SU-DHL-6 (cell line): ENCODE measurements at regions not wholly inside any gene's neighbourhood (a gene's known extent, or its start where the extent isn't known, plus 50 kb on each side); places are given as distances from the start of the nearest gene placed in this dataset.

Experiments
- H2AFZ ChIP-seq: fragments of 200-600 bp; sonication (generic); 2 replicates; pipeline ENCODE4 v1.6.1; 2014; ENCODE audit warnings: low read depth, mild to moderate bottlenecking, moderate library complexity, mixed read lengths, antibody characterized with exemption, low read length; ENCODE audit not compliant: severe bottlenecking
- H3F3A ChIP-seq: fragments of 200-600 bp; shearing (Covaris generic); 2 replicates; pipeline ENCODE4 v1.6.0; 2016; ENCODE audit warnings: antibody characterized with exemption, mild to moderate bottlenecking; ENCODE audit not compliant: insufficient read depth
- H3K27ac ChIP-seq: fragments of 200-600 bp; sonication (generic); 2 replicates; pipeline ENCODE4 v1.5.1; 2016; ENCODE audit warnings: low read depth, mild to moderate bottlenecking, low read length, moderate library complexity, mixed read lengths
- H3K27me3 ChIP-seq: fragments of 200-600 bp; sonication (generic), shearing (Covaris generic); 2 replicates; pipeline ENCODE4 v1.6.0; 2014; ENCODE audit warnings: mild to moderate bottlenecking, low read length
- H3K36me3 ChIP-seq: fragments of 200-600 bp; sonication (generic); 2 replicates; pipeline ENCODE4 v1.6.1; 2014; ENCODE audit warnings: mild to moderate bottlenecking, low read length, mixed read lengths
- H3K4me2 ChIP-seq: fragments of 300-600, 200-600 bp; shearing (Covaris generic), sonication (generic); 2 replicates; pipeline ENCODE4 v1.6.0; 2014; ENCODE audit warnings: low read length, low read depth, mild to moderate bottlenecking; ENCODE audit not compliant: poor library complexity, severe bottlenecking
- H3K4me3 ChIP-seq: fragments of 200-600 bp; sonication (generic); 2 replicates; pipeline ENCODE4 v1.5.1; 2014; ENCODE audit warnings: antibody characterized with exemption, low read length, mild to moderate bottlenecking, mixed read lengths; ENCODE audit not compliant: insufficient read depth, poor library complexity, severe bottlenecking
- H3K79me2 ChIP-seq: fragments of 200-600 bp; sonication (generic); 2 replicates; pipeline ENCODE4 v1.6.1; 2014; ENCODE audit warnings: mild to moderate bottlenecking, low read length, moderate library complexity; ENCODE audit not compliant: insufficient read depth
- H3K9ac ChIP-seq: fragments of 200-600 bp; sonication (generic); 2 replicates; pipeline ENCODE4 v1.7.0; 2014; ENCODE audit warnings: mild to moderate bottlenecking, low read length
- H3K9me2 ChIP-seq: fragments of 200-600 bp; sonication (generic); replicated peaks from 2 replicates; pipeline ENCODE4 v1.6.1; 2014; ENCODE audit warnings: low read length; ENCODE audit not compliant: insufficient read depth
- H3K9me3 ChIP-seq: fragments of 200-600 bp; sonication (generic); 2 replicates; pipeline ENCODE4 v1.6.1; 2014; ENCODE audit warnings: low read length, mixed read lengths; ENCODE audit not compliant: insufficient read depth
- H4K20me1 ChIP-seq: fragments of 200-600 bp; sonication (generic); 2 replicates; pipeline ENCODE4 v1.6.1; 2014; ENCODE audit warnings: low read depth, mild to moderate bottlenecking, antibody characterized with exemption, low read length, moderate library complexity, mixed read lengths
- CTCF ChIP-seq: fragments of 200-600 bp; sonication (generic); IDR thresholded peaks from one replicate; pipeline ENCODE4 v1.5.1; 2017; ENCODE audit warnings: antibody characterized with exemption, mild to moderate bottlenecking, low read length, moderate library complexity; ENCODE audit not compliant: insufficient read depth, poor library complexity, severe bottlenecking
- EZH2phosphoT487 ChIP-seq: fragments of 200-600 bp; sonication (generic), shearing (Covaris generic); conservative IDR thresholded peaks from 2 replicates; pipeline ENCODE4 v1.6.1; 2018; ENCODE audit warnings: mild to moderate bottlenecking, antibody characterized with exemption, low read length, moderate library complexity, mixed read lengths

GRCh38 chr7:33725111-33726025 is 180.0 kb upstream of the BMPER start:
- TF ChIP-seq EZH2phosphoT487 (no peak), CTCF (no peak)

GRCh38 chr7:33726582-33726981 is 178.8 kb upstream of the BMPER start:
- Histone ChIP-seq H3K27ac (no peak overlapping the region), H3K27me3 (no peaks in the 10 kb centered on the region), H3K4me3 (no peak overlapping the region), H4K20me1 (no peaks in the 10 kb centered on the region), H3K4me2 (no peak overlapping the region), H3F3A (no peaks in the 10 kb centered on the region), H3K9me3 (no peaks in the 10 kb centered on the region), H3K9ac (no peak overlapping the region), H3K79me2 (no peaks in the 10 kb centered on the region), H3K9me2 (no peaks in the 10 kb centered on the region), H3K36me3 (no peaks in the 10 kb centered on the region), H2AFZ (no peak overlapping the region)
- TF ChIP-seq CTCF (no peak), EZH2phosphoT487 (no peak)

More at GRCh38 chr7:33725111-33726025, 180.0 kb upstream of the BMPER start:
- Histone ChIP-seq H3K27me3 (no peaks in the 10 kb centered on the region), H3K27ac (no peak overlapping the region), H3K9ac (no peak overlapping the region), H3K36me3 (no peaks in the 10 kb centered on the region), H3K9me2 (no peaks in the 10 kb centered on the region), H3F3A (no peaks in the 10 kb centered on the region), H3K9me3 (no peaks in the 10 kb centered on the region), H4K20me1 (no peaks in the 10 kb centered on the region), H3K79me2 (no peaks in the 10 kb centered on the region), H3K4me2 (no peak overlapping the region), H3K4me3 (no peak overlapping the region), H2AFZ (no peak overlapping the region)

- Histone ChIP-seq H3K9ac (no peak overlapping the region), H3F3A (no peaks in the 10 kb centered on the region), H3K4me3 (no peak overlapping the region), H3K9me3 (no peaks in the 10 kb centered on the region), H3K27ac (no peak overlapping the region), H3K36me3 (no peaks in the 10 kb centered on the region), H3K27me3 (no peaks in the 10 kb centered on the region), H3K9me2 (no peaks in the 10 kb centered on the region), H3K79me2 (no peaks in the 10 kb centered on the region), H2AFZ (no peak overlapping the region), H3K4me2 (no peak overlapping the region), H4K20me1 (no peaks in the 10 kb centered on the region)
- TF ChIP-seq CTCF, result no peak
- TF ChIP-seq EZH2phosphoT487, result no peak
These were observed 178.0 kb upstream of the BMPER start for GRCh38 chr7:33727315-33727714.
